Peyer's patch (tissue), 4 donors: ENCODE measurements at regions not wholly inside any gene's neighbourhood (a gene's known extent, or its start where the extent isn't known, plus 50 kb on each side); places are given as distances from the start of the nearest gene placed in this dataset.

ENCODE experiments used
- DNase-seq, 3 donors: peaks; one replicate each; pipeline ENCODE4 v3.0.0-alpha.2; 2017 to 2019
- H3K27ac ChIP-seq, 4 donors: fragments of 200-600 bp; sonication (generic); one replicate each; pipeline ENCODE4 v1.5.1; 2016 to 2019
- H3K27me3 ChIP-seq, 2 donors: fragments of 200-600 bp; sonication (generic); one replicate each; pipeline ENCODE4 v1.5.1; 2019
- H3K36me3 ChIP-seq, 3 donors: fragments of 200-600 bp; sonication (generic); one replicate each; pipeline ENCODE4 v1.5.1; 2016 to 2019
- H3K4me1 ChIP-seq, 4 donors: fragments of 200-600 bp; sonication (generic); one replicate each; pipeline ENCODE4 v1.5.1; 2016 to 2019
- H3K4me3 ChIP-seq, 4 donors: fragments of 200-600 bp; sonication (generic); 1 replicate in 3 of 4; 2 replicates in 1 of 4; pipeline ENCODE4 v1.5.1; 2016 to 2019; ENCODE audit warnings: mild to moderate bottlenecking in 1 of 4
- H3K9me3 ChIP-seq, 4 donors: fragments of 200-600 bp; sonication (generic); one replicate each; pipeline ENCODE4 v1.5.1; 2016 to 2019; ENCODE audit warnings: mild to moderate bottlenecking in 1 of 4
- CTCF ChIP-seq, 6 experiments: fragments of 450-650 bp in 4 of 6; fragments of 200-600 bp in 2 of 6; sonication (generic) in 1 of 6; IDR thresholded peaks; one replicate each; pipeline ENCODE4 v1.5.1; 2017 to 2019; ENCODE audit warnings: antibody characterized with exemption in 6 of 6, mild to moderate bottlenecking in 3 of 6, moderate library complexity in 1 of 6
- POLR2A ChIP-seq, 2 donors: fragments of 450-650 bp; IDR thresholded peaks; one replicate each; pipeline ENCODE4 v1.5.1; 2017; ENCODE audit warnings: antibody characterized with exemption in 2 of 2, mild to moderate bottlenecking in 2 of 2, moderate library complexity in 2 of 2

DNA sequence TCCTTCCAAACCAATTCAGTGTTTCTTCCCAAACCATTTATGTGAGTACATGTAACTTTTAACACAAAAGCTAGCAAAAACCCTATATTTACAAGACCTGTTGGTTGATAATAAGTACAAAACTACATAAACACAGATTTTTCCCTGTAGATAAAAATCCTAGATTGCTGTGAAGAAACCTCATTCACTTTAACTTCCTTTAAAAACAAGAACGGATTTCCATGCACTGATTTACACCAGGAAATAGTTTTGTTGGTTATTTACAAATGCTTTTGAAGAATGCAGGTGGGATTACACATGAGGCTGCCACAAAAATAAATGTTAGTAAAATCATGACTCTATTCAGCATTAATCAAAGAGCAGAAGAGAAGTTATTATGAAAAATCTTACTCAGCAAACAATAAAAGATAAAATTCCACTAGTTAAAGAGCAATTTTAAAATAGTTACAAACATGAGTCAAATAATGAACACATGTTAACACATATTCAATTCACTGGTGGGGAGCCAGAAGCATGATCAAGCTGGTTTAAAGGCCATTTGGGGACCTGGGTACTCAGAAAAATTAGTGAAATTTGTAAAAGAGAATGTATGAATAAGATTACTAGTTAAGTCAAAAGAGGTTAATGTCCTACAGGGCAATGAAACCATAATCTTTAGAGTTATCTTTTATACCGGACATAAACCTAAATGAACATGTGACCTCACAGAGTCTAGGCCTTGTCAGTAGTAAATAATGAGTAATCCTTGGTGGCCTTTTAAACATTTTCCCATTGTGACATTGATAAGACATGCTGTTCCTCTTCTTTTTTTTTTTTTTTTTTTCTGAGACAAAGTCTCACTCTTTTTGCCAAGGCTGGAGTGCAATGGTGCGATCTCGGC, 79.9 kb downstream of the PHLDA1 start:
- Histone ChIP-seq H3K27ac (peak overlapping the region in 1 of 4 donors; percentile 62), H3K4me3 (no peak overlapping the region), H3K9me3 (no peaks in the 10 kb centered on the region), H3K4me1 (peaks cover 0 to 19% (median 0%) of the 10 kb centered on the region in 4 donors), H3K36me3 (no peaks in the 10 kb centered on the region), H3K27me3 (no peaks in the 10 kb centered on the region)
- TF ChIP-seq CTCF (IDR thresholded peaks at IDR 0.05) (no peak), POLR2A (IDR thresholded peaks at IDR 0.05) (no peak)
- DNase-seq: no peak

GRCh38 chr12:75947156-75947723, 84.3 kb downstream of the PHLDA1 start:
- Histone ChIP-seq H3K9me3 (no peaks in the 10 kb centered on the region), H3K27me3 (no peaks in the 10 kb centered on the region), H3K4me1 (peaks cover 0 to 20% (median 0%) of the 10 kb centered on the region in 4 donors), H3K4me3 (no peak overlapping the region), H3K27ac (no peak overlapping the region), H3K36me3 (no peaks in the 10 kb centered on the region)
- TF ChIP-seq CTCF (IDR thresholded peaks at IDR 0.05): no peak
- no peak for TF ChIP-seq POLR2A (IDR thresholded peaks at IDR 0.05)
- no peak for DNase-seq

- Histone ChIP-seq H3K9me3 (no peaks in the 10 kb centered on the region), H3K4me3 (no peak overlapping the region), H3K27ac (no peak overlapping the region), H3K36me3 (no peaks in the 10 kb centered on the region), H3K27me3 (no peaks in the 10 kb centered on the region), H3K4me1 (peaks cover 0 to 11% (median 0%) of the 10 kb centered on the region in 4 donors)
- TF ChIP-seq POLR2A (IDR thresholded peaks at IDR 0.05): no peak
- TF ChIP-seq CTCF (IDR thresholded peaks at IDR 0.05): no peak
- no peak for DNase-seq
Observed at GRCh38 chr12:75945581-75945980, 86.0 kb downstream of the PHLDA1 start.

DNA sequence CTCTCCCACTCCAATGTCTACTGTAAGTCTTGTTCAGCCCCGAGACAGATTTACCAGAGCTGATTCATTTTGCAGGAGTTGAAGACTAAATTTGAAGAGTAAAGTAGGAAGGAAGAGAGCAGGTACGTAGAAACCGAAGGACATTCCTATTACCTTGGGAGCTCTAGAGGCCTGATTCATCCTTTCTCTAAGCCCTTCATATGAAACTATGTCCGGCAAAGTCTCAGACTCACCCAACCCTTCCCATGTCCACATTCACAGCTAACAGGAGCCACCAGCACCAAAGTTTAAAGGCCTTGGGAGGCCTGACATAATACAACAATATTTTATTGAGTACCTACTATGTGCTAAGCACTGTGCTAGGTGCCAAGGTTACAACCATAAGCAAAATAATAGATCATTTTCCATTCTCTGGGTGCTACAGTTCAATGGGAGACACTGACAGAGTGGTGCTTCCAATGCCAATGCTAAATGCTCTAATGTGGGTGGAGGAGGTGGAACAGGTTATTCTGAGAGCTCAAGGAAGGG, 86.6 kb downstream of the PHLDA1 start:
- Histone ChIP-seq H3K36me3 (no peaks in the 10 kb centered on the region), H3K27ac (peak overlapping the region; percentile 24 to 68 (median 53)), H3K9me3 (no peaks in the 10 kb centered on the region), H3K4me1 (peaks cover 0 to 11% (median 0%) of the 10 kb centered on the region in 4 donors), H3K27me3 (no peaks in the 10 kb centered on the region), H3K4me3 (no peak overlapping the region)
- TF ChIP-seq POLR2A (IDR thresholded peaks at IDR 0.05) (no peak), CTCF (IDR thresholded peaks at IDR 0.05) (no peak)
- DNase-seq: no peak

GRCh38 chr12:75944097-75944904, 87.3 kb downstream of the PHLDA1 start:
- no peak for DNase-seq
- TF ChIP-seq POLR2A (IDR thresholded peaks at IDR 0.05): no peak
- TF ChIP-seq CTCF (IDR thresholded peaks at IDR 0.05): no peak

More at GRCh38 chr12:75944097-75944904, 87.3 kb downstream of the PHLDA1 start:
- Histone ChIP-seq H3K4me1 (peaks cover 0 to 11% (median 0%) of the 10 kb centered on the region in 4 donors), H3K36me3 (no peaks in the 10 kb centered on the region), H3K27me3 (no peaks in the 10 kb centered on the region), H3K27ac (peak overlapping the region; percentile 24 to 68 (median 53)), H3K4me3 (no peak overlapping the region), H3K9me3 (no peaks in the 10 kb centered on the region)
